ENCODE measurements at regions not wholly inside any gene's neighbourhood (a gene's known extent, or its start where the extent isn't known, plus 50 kb on each side); places are given as distances from the start of the nearest gene placed in this dataset.
"Not testable (repeated sequence)": the region's sequence is repeated elsewhere in the genome, so short reads cannot be mapped to it uniquely, and the experiment has no call there.

- no peak overlapping the region for H3K4me3 ChIP-seq (ENCODE audit: low read depth, low read length)
- TF ChIP-seq CTCF (IDR thresholded peaks at IDR 0.05; ENCODE audit: insufficient read depth, low read length), result no peak
- DNase-seq (ENCODE audit: low read depth), result no peak
Observed at GRCh38 chr14:105738638-105739037, 212.3 kb downstream of the TMEM121 start.

GRCh38 chr14:105739331-105740102 is 213.1 kb downstream of the TMEM121 start:
- no peak for DNase-seq (ENCODE audit: low read depth)
- H3K4me3 ChIP-seq (ENCODE audit: low read depth, low read length), result no peak overlapping the region
- TF ChIP-seq CTCF (IDR thresholded peaks at IDR 0.05; ENCODE audit: insufficient read depth, low read length), result no peak

- H3K4me3 ChIP-seq (ENCODE audit: low read depth, low read length); DNase-seq (ENCODE audit: low read depth): not testable (repeated sequence)
Observed at GRCh38 chr14:105740272-105740671, 213.9 kb downstream of the TMEM121 start.

DNA sequence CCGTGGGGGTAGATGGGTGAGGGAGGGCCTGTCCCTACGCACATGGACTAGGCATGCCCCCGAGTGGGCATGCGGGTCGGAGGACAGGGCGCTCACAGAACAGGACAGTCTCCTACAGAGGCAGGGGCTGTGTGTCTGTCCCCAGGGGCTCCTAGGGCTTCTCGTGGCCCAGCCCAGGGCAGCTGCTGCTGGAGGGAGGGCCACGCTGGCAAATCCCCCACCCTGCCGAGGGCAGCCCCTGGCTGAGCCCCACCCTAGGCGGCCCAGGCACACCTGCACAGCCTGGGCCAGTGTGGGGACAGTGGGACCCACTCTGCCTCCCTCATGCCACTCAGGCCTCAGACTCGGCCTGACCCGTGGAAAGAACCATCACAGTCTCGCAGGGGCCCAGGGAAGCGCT is 214.6 kb downstream of the TMEM121 start:
- DNase-seq (ENCODE audit: low read depth), result not testable (repeated sequence)

GRCh38 chr14:105741707-105742530 is 215.5 kb downstream of the TMEM121 start:
- not testable (repeated sequence) for DNase-seq (ENCODE audit: low read depth); H3K4me3 ChIP-seq (ENCODE audit: low read depth, low read length)

More for the DNA sequence above, 214.6 kb downstream of the TMEM121 start:
- not testable (repeated sequence) for H3K4me3 ChIP-seq (ENCODE audit: low read depth, low read length)

DNA sequence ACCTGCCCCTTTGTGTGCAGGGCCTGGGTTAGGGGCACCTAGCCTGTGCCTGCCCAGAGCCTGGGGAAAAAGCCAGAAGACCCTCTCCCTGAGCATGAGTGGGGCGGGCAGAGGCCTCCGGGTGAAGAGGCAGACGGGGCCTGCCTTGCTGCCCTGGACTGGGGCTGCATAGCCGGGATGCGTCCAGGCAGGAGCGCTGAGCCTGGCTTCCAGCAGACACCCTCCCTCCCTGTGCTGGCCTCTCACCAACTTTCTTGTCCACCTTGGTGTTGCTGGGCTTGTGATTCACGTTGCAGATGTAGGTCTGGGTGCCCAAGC is 216.1 kb downstream of the TMEM121 start:
- no peak for DNase-seq (ENCODE audit: low read depth)

GRCh38 chr14:105742904-105743701 is 216.7 kb downstream of the TMEM121 start:
- H3K4me3 ChIP-seq (ENCODE audit: low read depth, low read length), result not testable (repeated sequence)

More for the DNA sequence above, 216.1 kb downstream of the TMEM121 start:
- H3K4me3 ChIP-seq (ENCODE audit: low read depth, low read length), result no peak overlapping the region
- TF ChIP-seq CTCF (IDR thresholded peaks at IDR 0.05; ENCODE audit: insufficient read depth, low read length), result no peak

DNA sequence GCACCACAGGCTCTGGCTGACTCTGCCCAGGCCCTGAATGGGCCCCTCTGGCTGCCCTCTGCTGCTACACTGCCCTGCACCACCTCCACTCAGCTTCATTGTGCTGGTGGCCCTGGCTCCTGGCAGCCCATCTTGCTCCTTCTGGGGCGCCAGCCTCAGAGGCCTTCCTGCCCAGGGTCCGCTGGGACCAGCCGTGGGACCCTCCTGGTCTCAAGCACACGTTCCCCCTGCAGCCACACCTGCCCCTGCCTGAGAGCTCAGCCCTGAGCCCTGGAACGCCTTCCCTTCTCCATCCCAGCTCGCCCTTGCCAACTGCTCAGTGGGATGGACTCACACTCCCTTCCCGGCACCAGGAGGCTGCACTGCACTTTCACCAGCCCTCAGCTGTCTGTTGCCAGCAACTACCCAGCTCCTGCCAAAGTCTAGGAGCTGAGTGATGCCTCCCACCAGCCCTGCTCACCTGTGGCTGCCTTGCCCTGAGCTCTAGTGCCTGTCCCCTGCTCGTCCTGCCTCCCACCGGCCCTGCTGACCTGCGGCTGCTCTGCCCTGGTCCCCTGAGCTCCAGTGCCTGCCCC is 217.9 kb downstream of the TMEM121 start:
- not testable (repeated sequence) for DNase-seq (ENCODE audit: low read depth); H3K4me3 ChIP-seq (ENCODE audit: low read depth, low read length)

More at GRCh38 chr14:105742904-105743701, 216.7 kb downstream of the TMEM121 start:
- not testable (repeated sequence) for DNase-seq (ENCODE audit: low read depth)

- no peak for TF ChIP-seq CTCF (IDR thresholded peaks at IDR 0.05; ENCODE audit: insufficient read depth, low read length)
- DNase-seq (ENCODE audit: low read depth), result no peak
- no peak overlapping the region for H3K4me3 ChIP-seq (ENCODE audit: low read depth, low read length)
Observed at GRCh38 chr14:105745433-105746123, 219.2 kb downstream of the TMEM121 start.
